Vagina (tissue), 2 donors: ENCODE measurements at regions not wholly inside any gene's neighbourhood (a gene's known extent, or its start where the extent isn't known, plus 50 kb on each side); places are given as distances from the start of the nearest gene placed in this dataset.

Experiments
- DNase-seq, 2 donors: peaks; one replicate each; pipeline ENCODE4 v3.0.0-alpha.2; 2017; ENCODE audit errors: extremely low spot score in 2 of 2
- H3K27ac ChIP-seq: fragments of 200-600 bp; sonication (generic); one replicate; pipeline ENCODE4 v1.5.1; 2019
- H3K27me3 ChIP-seq: fragments of 200-600 bp; sonication (generic); one replicate; pipeline ENCODE4 v1.5.1; 2019
- H3K36me3 ChIP-seq, 2 donors: fragments of 200-600 bp; sonication (generic); one replicate each; pipeline ENCODE4 v1.5.1; 2017 to 2019
- H3K4me1 ChIP-seq: fragments of 200-600 bp; sonication (generic); one replicate; pipeline ENCODE4 v1.5.1; 2019
- H3K4me3 ChIP-seq, 2 donors: fragments of 200-600 bp; sonication (generic); 1 replicate in 1 of 2; 2 replicates in 1 of 2; pipeline ENCODE4 v1.5.1; 2016 to 2019
- H3K9me3 ChIP-seq: fragments of 200-600 bp; sonication (generic); one replicate; pipeline ENCODE4 v1.5.1; 2019
- CTCF ChIP-seq, 3 experiments: fragments of 450-650 bp in 2 of 3; fragments of 200-600 bp in 1 of 3; sonication (generic) in 1 of 3; IDR thresholded peaks; one replicate each; pipeline ENCODE4 v1.5.1; 2017 to 2019; ENCODE audit warnings: antibody characterized with exemption in 3 of 3, mild to moderate bottlenecking in 2 of 3, moderate library complexity in 2 of 3
- POLR2A ChIP-seq, 2 donors: fragments of 450-650 bp; IDR thresholded peaks; one replicate each; pipeline ENCODE4 v1.6.1; 2017; ENCODE audit warnings: antibody characterized with exemption in 2 of 2, mild to moderate bottlenecking in 2 of 2, moderate library complexity in 2 of 2
- POLR2AphosphoS5 ChIP-seq, 2 donors: sonication (generic); formaldehyde crosslinking; IDR thresholded peaks; one replicate each; pipeline ENCODE4 v1.9.0; 2017; ENCODE audit warnings: antibody characterized with exemption in 2 of 2, mild to moderate bottlenecking in 2 of 2, low read depth in 1 of 2; ENCODE audit not compliant: insufficient read depth in 1 of 2
- intact Hi-C: fragments of 100-400 bp; cut with DNase I; formaldehyde crosslinking; loops from one replicate; pipeline ENCODE4 v1.15.1; 2023

GRCh38 chr10:104505521-104506042 is 135.5 kb upstream of the SORCS3 start:
- no peaks in the 10 kb centered on the region for H3K27me3 ChIP-seq
- H3K4me3 ChIP-seq: no peak overlapping the region
- H3K9me3 ChIP-seq: no peaks in the 10 kb centered on the region
- no peak overlapping the region for H3K27ac ChIP-seq
- H3K36me3 ChIP-seq: no peaks in the 10 kb centered on the region
- DNase-seq: no peak
- intact Hi-C loops: no loop called here
- H3K4me1 ChIP-seq: no peaks in the 10 kb centered on the region
- TF ChIP-seq POLR2A (IDR thresholded peaks at IDR 0.05) (no peak), CTCF (IDR thresholded peaks at IDR 0.05) (no peak), POLR2AphosphoS5 (IDR thresholded peaks at IDR 0.05; ENCODE audit: insufficient read depth in 1 of 2, low read depth in 1 of 2) (no peak)

GRCh38 chr10:104509981-104510380 is 131.1 kb upstream of the SORCS3 start:
- no peaks in the 10 kb centered on the region for H3K4me1 ChIP-seq
- H3K9me3 ChIP-seq: no peaks in the 10 kb centered on the region
- intact Hi-C loops: no loop called here
- H3K27me3 ChIP-seq: no peaks in the 10 kb centered on the region
- no peaks in the 10 kb centered on the region for H3K36me3 ChIP-seq
- no peak overlapping the region for H3K4me3 ChIP-seq
- TF ChIP-seq POLR2AphosphoS5 (IDR thresholded peaks at IDR 0.05; ENCODE audit: insufficient read depth in 1 of 2, low read depth in 1 of 2): no peak
- TF ChIP-seq POLR2A (IDR thresholded peaks at IDR 0.05): no peak
- no peak for TF ChIP-seq CTCF (IDR thresholded peaks at IDR 0.05)
- H3K27ac ChIP-seq: no peak overlapping the region
- no peak for DNase-seq

GRCh38 chr10:104510644-104511043 is 130.4 kb upstream of the SORCS3 start:
- intact Hi-C loops: no loop called here
- Histone ChIP-seq H3K4me1 (no peaks in the 10 kb centered on the region), H3K27ac (no peak overlapping the region), H3K4me3 (no peak overlapping the region), H3K27me3 (no peaks in the 10 kb centered on the region), H3K36me3 (no peaks in the 10 kb centered on the region), H3K9me3 (no peaks in the 10 kb centered on the region)
- DNase-seq: no peak
- TF ChIP-seq CTCF (IDR thresholded peaks at IDR 0.05): no peak
- no peak for TF ChIP-seq POLR2A (IDR thresholded peaks at IDR 0.05)
- no peak for TF ChIP-seq POLR2AphosphoS5 (IDR thresholded peaks at IDR 0.05; ENCODE audit: insufficient read depth in 1 of 2, low read depth in 1 of 2)

- intact Hi-C loops: no loop called here
Observed at GRCh38 chr10:104512800-104513199, 128.3 kb upstream of the SORCS3 start.

More at GRCh38 chr10:104512800-104513199, 128.3 kb upstream of the SORCS3 start:
- Histone ChIP-seq H3K4me1 (no peaks in the 10 kb centered on the region), H3K9me3 (no peaks in the 10 kb centered on the region), H3K4me3 (no peak overlapping the region), H3K36me3 (no peaks in the 10 kb centered on the region), H3K27me3 (no peaks in the 10 kb centered on the region), H3K27ac (no peak overlapping the region)
- no peak for TF ChIP-seq POLR2A (IDR thresholded peaks at IDR 0.05)
- no peak for TF ChIP-seq CTCF (IDR thresholded peaks at IDR 0.05)
- TF ChIP-seq POLR2AphosphoS5 (IDR thresholded peaks at IDR 0.05; ENCODE audit: insufficient read depth in 1 of 2, low read depth in 1 of 2): no peak
- no peak for DNase-seq
